ENCODE measurements at regions not wholly inside any gene's neighbourhood (a gene's known extent, or its start where the extent isn't known, plus 50 kb on each side); places are given as distances from the start of the nearest gene placed in this dataset.

GRCh38 chr3:88298189-88298588 lies 148.4 kb downstream of the C3orf38 start:
- H3K27ac ChIP-seq (ENCODE audit: insufficient read depth, low read length) = no peak overlapping the region

More at GRCh38 chr3:88298189-88298588, 148.4 kb downstream of the C3orf38 start:
- 10% methylated on average over 2 of the region's 3 CpGs; no CpG with 5 or more reads in 1 of the 2 experiments for WGBS, 2 experiments (ENCODE audit: extremely low coverage in 2 of 2, insufficient read length in 1 of 2)
- no TSS peak for BruUV-seq (replicated peaks)
- Histone ChIP-seq H3K36me3 (ENCODE audit: control insufficient read depth, insufficient read depth, low read length) (no peaks in the 10 kb centered on the region), H3K4me3 (ENCODE audit: insufficient read depth, low read depth, low read length) (no peak overlapping the region), H2BK15ac (ENCODE audit: low read depth, low read length) (no peak overlapping the region), H3K23ac (ENCODE audit: low read depth, low read length) (no peak overlapping the region), H3K4me2 (ENCODE audit: low read depth, low read length) (no peak overlapping the region), H2AFZ (replicated peaks; ENCODE audit: low read length, poor library complexity) (no peak overlapping the region), H3K9me3 (ENCODE audit: control insufficient read depth, insufficient read depth, low read length) (no peaks in the 10 kb centered on the region), H3K18ac (ENCODE audit: low read depth, low read length) (no peak overlapping the region), H4K20me1 (ENCODE audit: insufficient read depth, low read length) (no peaks in the 10 kb centered on the region), H2AK9ac (replicated peaks; ENCODE audit: low read depth, low read length, poor library complexity) (no peak overlapping the region), H3K4ac (ENCODE audit: low read depth, low read length) (no peak overlapping the region), H2BK20ac (ENCODE audit: low read depth, low read length) (no peak overlapping the region), H3K9me1 (ENCODE audit: insufficient read depth, low read length) (no peaks in the 10 kb centered on the region), H4K91ac (ENCODE audit: insufficient read depth, low read depth, low read length) (no peak overlapping the region), H3K14ac (replicated peaks; ENCODE audit: low read depth, low read length) (no peak overlapping the region), H3K56ac (ENCODE audit: extremely low read depth, insufficient read depth, low read length) (no peak overlapping the region), H2BK5ac (ENCODE audit: low read depth, low read length, poor library complexity, severe bottlenecking) (no peak overlapping the region), H3K27me3 (ENCODE audit: control insufficient read depth, insufficient read depth, low read length) (no peaks in the 10 kb centered on the region), H3K9ac (ENCODE audit: low read depth, low read length) (no peak overlapping the region), H2AK5ac (ENCODE audit: low read depth, low read length) (no peak overlapping the region), H3K79me1 (ENCODE audit: low read depth in 1 of 2, low read length in 2 of 2) (no peaks in the 10 kb centered on the region), H3K4me1 (ENCODE audit: control insufficient read depth, insufficient read depth, low read length) (no peaks in the 10 kb centered on the region), H4K8ac (ENCODE audit: low read depth in 2 of 2, low read length in 2 of 2) (no peak overlapping the region), H4K5ac (ENCODE audit: low read depth, low read length) (no peak overlapping the region), H2BK120ac (ENCODE audit: low read depth, low read length) (no peak overlapping the region)
- intact Hi-C loops (cut with micrococcal nuclease) (no loop called here), dilution Hi-C loops (cut with HindIII; ENCODE audit: low sequenced_read_pairs, unreplicated experiment) (no loop called here), in situ Hi-C loops (cut with MboI; ENCODE audit: low sequenced_read_pairs) (no loop called here)
- POLR2A ChIA-PET (ENCODE audit: unreplicated experiment) = no interaction called here
- no peak for DNase-seq
- TF ChIP-seq RFX5 (IDR thresholded peaks at IDR 0.05; ENCODE audit: low read depth, low read length) = no peak
- no peak for TF ChIP-seq SMC3 (IDR thresholded peaks at IDR 0.05; ENCODE audit: low read depth, low read length)
- no peak for TF ChIP-seq MAZ (IDR thresholded peaks at IDR 0.05; ENCODE audit: borderline replicate concordance, low read depth, low read length)
- no peak for TF ChIP-seq USF2 (IDR thresholded peaks at IDR 0.05; ENCODE audit: low read depth, low read length)
- no peak for TF ChIP-seq CEBPB (IDR thresholded peaks at IDR 0.05; ENCODE audit: low read depth, low read length)
- no peak for TF ChIP-seq RCOR1 (IDR thresholded peaks at IDR 0.05; ENCODE audit: insufficient replicate concordance, low read length)
- TF ChIP-seq RAD21 (IDR thresholded peaks at IDR 0.05; ENCODE audit: low read length) = no peak
- TF ChIP-seq FOS (IDR thresholded peaks at IDR 0.05; ENCODE audit: low read depth, low read length) = no peak
- no peak for TF ChIP-seq CHD1 (IDR thresholded peaks at IDR 0.05; ENCODE audit: low read depth, low read length)
- no peak for TF ChIP-seq BHLHE40 (IDR thresholded peaks at IDR 0.05; ENCODE audit: low read depth, low read length)
- CTCF ChIA-PET = no interaction called here
- no peak for ATAC-seq (ENCODE audit: low read depth)

Data from IMR-90 (cell line).